SK-MEL-5 (cell line): ENCODE measurements at regions not wholly inside any gene's neighbourhood (a gene's known extent, or its start where the extent isn't known, plus 50 kb on each side); places are given as distances from the start of the nearest gene placed in this dataset.

Source experiments
- DNase-seq: peaks from one replicate; pipeline ENCODE4 v3.0.0-alpha.2; 2016; ENCODE audit warnings: low read depth, low spot score
- in situ Hi-C: cut with HindIII; loops from 2 replicates; pipeline ENCODE4 v1.10.0; 2016; ENCODE audit warnings: low sequenced_read_pairs, high pct_unique_total_duplicates, low pct_unique_long_range_greater_than_20kb

DNA sequence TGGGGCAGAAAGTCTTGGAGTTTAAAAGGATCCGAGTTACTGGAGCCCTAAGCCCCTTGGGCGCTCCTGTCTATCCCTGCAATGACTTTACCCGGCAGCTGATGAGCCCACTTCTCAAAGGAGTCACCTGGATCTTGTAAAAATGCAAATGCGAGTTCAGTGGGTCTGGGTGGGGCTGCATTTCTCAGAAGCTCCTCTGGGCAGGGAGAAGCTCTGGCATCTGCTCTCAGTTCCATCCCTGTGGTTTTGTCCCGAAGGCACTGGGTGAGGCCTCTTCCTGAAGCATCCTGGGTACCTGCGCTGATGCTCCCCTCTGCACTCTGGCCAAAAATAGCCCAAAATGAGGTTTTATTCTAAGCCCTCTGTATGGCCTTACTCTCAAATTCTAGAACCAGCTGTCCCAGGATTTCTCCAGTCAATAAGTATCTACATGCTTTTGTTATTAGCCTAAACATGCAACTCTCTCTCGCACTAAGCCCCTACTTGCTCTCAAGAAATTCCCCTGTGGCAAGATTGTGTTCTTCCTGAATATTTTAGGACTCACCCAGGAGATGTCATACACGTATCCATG, 167.8 kb upstream of the APCDD1 start:
- in situ Hi-C loops: no loop called here

DNA sequence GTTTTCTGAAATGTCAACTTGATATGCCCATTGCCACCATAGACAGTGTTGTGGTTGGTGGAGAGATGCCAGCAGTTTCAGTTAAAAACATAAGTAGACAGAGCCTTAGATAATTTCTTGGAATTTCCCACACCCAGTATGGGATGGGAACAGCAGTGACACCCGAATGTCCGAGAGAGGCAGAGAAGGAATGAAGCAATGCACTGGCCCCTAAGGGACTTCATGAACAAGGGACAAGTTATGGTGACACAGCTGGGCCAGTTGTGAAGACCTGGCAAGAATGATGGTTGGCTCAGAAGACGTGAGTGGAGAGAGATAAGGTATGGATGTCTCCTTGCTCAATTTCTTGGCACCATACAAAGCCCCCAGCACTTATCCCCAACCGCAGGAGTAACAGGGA, 165.2 kb upstream of the APCDD1 start:
- in situ Hi-C loops: no loop called here
- no peak for DNase-seq

More for the DNA sequence above, 167.8 kb upstream of the APCDD1 start:
- DNase-seq: no peak

DNA sequence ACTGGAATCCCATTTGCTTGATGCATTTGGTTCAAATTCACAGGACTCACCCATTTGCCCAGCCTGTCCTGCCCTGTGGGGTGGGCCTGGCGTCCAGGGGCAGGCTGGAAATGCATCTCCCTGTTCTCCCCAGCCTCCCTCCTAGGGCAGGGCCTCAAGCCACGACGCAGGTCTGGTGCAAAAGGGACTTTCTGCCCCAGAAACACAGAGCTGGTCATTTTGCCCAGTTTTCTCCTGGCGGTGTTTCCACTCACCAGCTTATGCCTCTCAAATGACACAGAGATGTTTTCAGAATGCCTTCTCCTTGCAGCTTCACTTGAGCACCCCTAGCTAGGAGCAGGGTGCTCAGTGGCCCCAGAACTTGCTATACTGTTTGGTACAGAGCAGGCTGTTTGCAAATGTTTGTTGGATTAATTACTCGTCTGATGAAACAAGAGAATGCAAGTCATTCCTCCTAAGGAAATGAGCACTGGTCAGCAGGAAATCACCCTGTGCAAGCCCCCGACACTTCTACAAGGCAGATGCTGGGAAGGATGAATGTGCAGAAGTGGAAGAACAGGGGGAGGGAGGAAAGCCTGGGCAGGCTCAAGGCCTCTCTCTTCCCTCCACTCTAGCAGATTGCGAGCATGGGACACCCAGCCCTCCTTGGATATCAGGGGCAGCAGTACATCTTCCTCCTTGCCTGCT, 164.3 kb upstream of the APCDD1 start:
- in situ Hi-C loops: no loop called here
- no peak for DNase-seq

DNA sequence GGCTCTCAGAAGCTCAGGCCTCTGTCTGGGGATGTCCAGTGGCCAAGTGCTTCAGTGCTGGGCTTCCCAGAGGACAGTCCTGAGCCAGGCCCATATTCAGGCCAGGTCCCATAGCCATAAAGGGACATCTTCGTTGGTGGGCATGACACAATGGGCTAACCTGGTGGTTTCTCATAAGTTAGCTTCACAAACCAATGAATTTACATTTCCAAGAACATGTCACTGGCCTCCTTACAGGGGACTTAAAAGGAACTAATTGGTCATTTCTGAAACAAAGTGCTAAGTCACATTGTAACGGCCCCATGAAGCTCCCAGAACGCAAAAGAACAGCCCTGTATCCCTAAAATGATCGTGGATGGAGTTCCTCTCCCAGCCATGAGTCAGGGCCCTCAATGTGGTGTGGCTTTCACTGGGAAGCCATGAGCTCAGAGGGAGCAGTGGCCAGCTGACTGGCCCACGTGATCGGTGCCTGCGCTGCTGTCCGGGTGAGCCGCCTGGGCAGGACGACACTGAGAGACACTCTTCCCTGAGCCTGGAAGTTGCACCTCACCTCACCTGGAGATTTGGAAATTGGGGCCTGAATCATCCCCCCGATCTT, 163.7 kb upstream of the APCDD1 start:
- in situ Hi-C loops: no loop called here
- no peak for DNase-seq

DNA sequence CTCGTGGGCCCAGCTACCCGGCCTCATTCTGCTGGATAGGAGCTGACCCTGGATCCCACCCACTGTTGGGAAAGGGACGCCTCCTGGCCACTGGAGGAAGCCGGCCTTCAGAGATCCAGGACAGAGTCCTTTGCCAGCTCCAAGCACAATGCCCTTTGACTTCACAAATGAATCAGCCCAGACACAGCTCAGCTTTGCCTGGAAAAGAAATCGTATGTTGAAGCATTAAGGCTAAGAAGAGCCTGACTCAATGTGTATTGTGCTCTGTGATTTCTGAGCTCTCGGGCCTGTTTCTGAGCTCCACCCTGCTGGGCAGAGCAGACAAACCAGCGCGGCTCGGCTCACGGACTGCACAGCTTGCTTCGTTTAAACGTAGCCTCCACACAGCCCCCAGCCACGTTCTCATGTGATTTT, 162.9 kb upstream of the APCDD1 start:
- in situ Hi-C loops: no loop called here
- DNase-seq: no peak

- DNase-seq: no peak
- in situ Hi-C loops: no loop called here
Measured at GRCh38 chr18:10293966-10294365, 160.5 kb upstream of the APCDD1 start.

- in situ Hi-C loops: no loop called here
Measured at GRCh38 chr18:10295751-10296150, 158.7 kb upstream of the APCDD1 start.

GRCh38 chr18:10296491-10296890, 157.9 kb upstream of the APCDD1 start:
- in situ Hi-C loops: no loop called here
- no peak for DNase-seq

More at GRCh38 chr18:10295751-10296150, 158.7 kb upstream of the APCDD1 start:
- DNase-seq: no peak

DNA sequence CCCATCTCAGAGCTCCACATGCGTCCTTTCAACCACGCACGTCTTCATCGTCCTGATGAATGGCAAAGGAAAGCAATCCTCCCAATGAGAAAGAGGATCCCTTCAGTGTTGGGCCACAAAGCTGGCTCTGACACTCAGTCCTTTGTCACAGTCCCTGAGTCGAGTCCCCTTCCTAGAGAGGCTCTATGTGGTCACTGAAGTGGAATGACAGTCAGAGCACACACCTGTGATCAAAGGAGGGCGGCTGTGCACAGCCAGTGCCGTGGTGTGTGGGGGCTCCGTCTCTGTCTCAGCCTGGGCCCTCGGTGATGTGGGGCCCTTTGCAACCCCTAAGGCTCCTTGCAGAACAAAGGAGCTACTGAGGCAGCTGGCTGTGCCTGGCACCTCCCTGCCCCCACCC, 157.3 kb upstream of the APCDD1 start:
- in situ Hi-C loops: no loop called here
- DNase-seq: no peak

GRCh38 chr18:10298346-10298745, 156.1 kb upstream of the APCDD1 start:
- DNase-seq: no peak
- in situ Hi-C loops: no loop called here

- peak; percentile 3 for DNase-seq
- in situ Hi-C loops: no loop called here
Measured at GRCh38 chr18:10299643-10300042, 154.8 kb upstream of the APCDD1 start.

DNA sequence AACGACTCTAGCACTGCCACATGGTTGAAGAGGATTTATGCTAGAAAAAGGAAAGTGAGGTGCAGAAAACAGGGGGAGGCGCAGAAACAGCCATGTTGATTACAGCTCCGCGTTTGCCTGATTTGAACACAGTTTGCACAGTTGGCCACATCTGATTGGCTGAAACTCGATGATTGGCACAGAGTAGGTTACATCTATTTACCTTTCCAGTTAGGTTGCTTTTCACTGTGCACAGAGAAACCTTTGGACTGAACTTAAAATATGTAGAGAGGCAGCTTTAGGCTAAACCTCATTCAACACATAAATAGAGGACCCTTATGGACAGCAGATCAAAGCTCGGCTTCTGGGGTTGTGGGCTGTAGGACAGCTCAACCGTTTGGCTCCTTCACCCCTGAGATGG, 153.7 kb upstream of the APCDD1 start:
- no peak for DNase-seq
- in situ Hi-C loops: no loop called here

GRCh38 chr18:10301831-10302483, 152.5 kb upstream of the APCDD1 start:
- in situ Hi-C loops: no loop called here
- no peak for DNase-seq

DNA sequence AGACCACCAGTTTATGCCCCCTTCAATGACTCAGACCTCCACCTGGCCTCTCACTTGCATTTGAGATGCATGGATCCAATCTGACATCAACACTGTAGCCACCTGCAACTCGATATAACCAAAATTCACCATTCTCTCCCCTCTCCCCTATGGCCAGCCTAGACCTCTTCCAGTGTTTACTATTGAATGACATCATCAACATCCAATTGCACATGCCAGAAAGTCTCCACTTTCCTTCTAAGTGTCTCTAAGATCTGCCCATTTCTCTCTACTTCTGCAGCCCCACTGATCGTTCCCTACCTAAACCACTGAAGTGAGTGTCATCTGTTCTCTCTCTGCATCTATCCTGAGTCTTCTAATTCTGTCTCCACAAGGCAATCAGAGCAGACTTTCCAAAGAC, 151.3 kb upstream of the APCDD1 start:
- DNase-seq: no peak
- in situ Hi-C loops: no loop called here

GRCh38 chr18:10304853-10305252, 149.6 kb upstream of the APCDD1 start:
- no peak for DNase-seq
- in situ Hi-C loops: no loop called here

DNA sequence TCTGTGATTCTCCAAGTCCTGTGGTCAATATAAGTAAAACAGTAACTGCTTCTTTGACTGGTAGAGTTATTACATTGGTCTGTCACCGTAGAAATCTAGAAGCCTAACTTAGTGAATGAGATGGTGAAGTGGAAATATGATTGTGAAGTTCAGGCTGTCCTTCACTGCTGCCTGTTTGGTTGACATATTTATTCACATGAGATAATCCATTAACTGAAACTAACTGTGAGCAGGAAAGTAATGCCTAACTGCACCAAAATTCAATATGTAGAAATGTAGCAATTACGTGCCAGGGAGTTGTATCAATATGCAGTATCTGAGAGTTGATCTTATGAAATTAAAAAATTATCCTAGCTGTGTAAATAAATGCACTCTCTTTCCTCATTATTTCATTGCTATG, 147.7 kb upstream of the APCDD1 start:
- in situ Hi-C loops: no loop called here
- no peak for DNase-seq

- in situ Hi-C loops: no loop called here
- no peak for DNase-seq
Measured at GRCh38 chr18:10308154-10308553, 146.3 kb upstream of the APCDD1 start.

- DNase-seq: no peak
- in situ Hi-C loops: no loop called here
Measured at GRCh38 chr18:10310626-10311025, 143.8 kb upstream of the APCDD1 start.
